ENCODE measurements at regions not wholly inside any gene's neighbourhood (a gene's known extent, or its start where the extent isn't known, plus 50 kb on each side); places are given as distances from the start of the nearest gene placed in this dataset.

DNA sequence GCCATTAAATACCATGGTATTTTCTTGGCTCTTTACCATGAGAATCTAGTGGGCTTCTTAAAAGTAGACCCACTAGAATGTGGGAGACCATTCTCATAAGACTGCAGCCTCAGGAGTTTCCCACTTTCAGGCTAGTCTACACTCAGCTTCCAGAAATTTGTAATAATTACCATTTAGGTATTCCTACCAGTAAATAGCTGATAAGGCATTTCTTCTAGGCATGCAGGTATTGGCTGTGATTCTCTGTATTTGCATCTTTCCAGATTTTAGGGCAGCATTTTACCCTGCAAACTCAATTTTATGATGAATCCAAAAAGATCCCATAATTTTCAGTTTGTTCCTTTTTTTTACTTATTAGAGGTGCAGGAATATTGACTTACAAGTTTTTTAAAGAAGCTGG lies 496.6 kb downstream of the TRAM1L1 start:
- Histone ChIP-seq H2BK5ac (ENCODE audit: insufficient read length, low read length) (no peak overlapping the region), H3K23me2 (ENCODE audit: insufficient read length, low read depth, low read length, poor library complexity, severe bottlenecking) (no peaks in the 10 kb centered on the region), H3K9ac (ENCODE audit: extremely low read depth, insufficient read length, low read length) (no peak overlapping the region), H4K91ac (ENCODE audit: insufficient read length, low read depth, low read length) (no peak overlapping the region), H3K79me2 (ENCODE audit: insufficient read depth, low read length) (no peaks in the 10 kb centered on the region), H4K5ac (ENCODE audit: insufficient read length, low read depth, low read length) (no peak overlapping the region), H2AK5ac (ENCODE audit: insufficient read length, low read length) (no peak overlapping the region), H3T11ph (ENCODE audit: low read length) (no peak overlapping the region), H3K9me3 (ENCODE audit: control insufficient read depth, low read depth, low read length) (no peaks in the 10 kb centered on the region), H3K27me3 (ENCODE audit: insufficient read depth, low read length) (no peaks in the 10 kb centered on the region), H3K4me2 (ENCODE audit: insufficient read depth, insufficient read length, low read length) (no peak overlapping the region), H4K20me1 (ENCODE audit: control insufficient read depth, insufficient read depth, insufficient read length) (no peaks in the 10 kb centered on the region), H3K4me1 (ENCODE audit: insufficient read depth, low read length) (no peaks in the 10 kb centered on the region), H3K79me1 (ENCODE audit: insufficient read depth, low read depth, low read length, poor library complexity, severe bottlenecking) (no peaks in the 10 kb centered on the region), H3K27ac (ENCODE audit: insufficient read length, low read depth, low read length) (no peak overlapping the region), H3K18ac (ENCODE audit: insufficient read length, low read depth, low read length) (no peak overlapping the region), H3K56ac (ENCODE audit: insufficient read length, low read depth, low read length) (no peak overlapping the region), H3K14ac (ENCODE audit: insufficient read depth, low read length) (no peak overlapping the region), H2BK15ac (ENCODE audit: low read depth, low read length) (no peak overlapping the region), H2BK120ac (ENCODE audit: low read depth, low read length, poor library complexity, severe bottlenecking) (no peak overlapping the region), H2BK12ac (ENCODE audit: insufficient read length, low read depth, low read length) (no peak overlapping the region), H3K4ac (ENCODE audit: low read depth, low read length) (no peak overlapping the region), H4K8ac (replicated peaks; ENCODE audit: insufficient read length, low read depth, low read length) (no peak overlapping the region), H2BK20ac (ENCODE audit: low read depth, low read length, poor library complexity, severe bottlenecking) (no peak overlapping the region), H2AFZ (ENCODE audit: low read length) (no peak overlapping the region), H3K23ac (ENCODE audit: insufficient read length, low read depth, low read length) (no peak overlapping the region)
- TF ChIP-seq, protein P1, sequence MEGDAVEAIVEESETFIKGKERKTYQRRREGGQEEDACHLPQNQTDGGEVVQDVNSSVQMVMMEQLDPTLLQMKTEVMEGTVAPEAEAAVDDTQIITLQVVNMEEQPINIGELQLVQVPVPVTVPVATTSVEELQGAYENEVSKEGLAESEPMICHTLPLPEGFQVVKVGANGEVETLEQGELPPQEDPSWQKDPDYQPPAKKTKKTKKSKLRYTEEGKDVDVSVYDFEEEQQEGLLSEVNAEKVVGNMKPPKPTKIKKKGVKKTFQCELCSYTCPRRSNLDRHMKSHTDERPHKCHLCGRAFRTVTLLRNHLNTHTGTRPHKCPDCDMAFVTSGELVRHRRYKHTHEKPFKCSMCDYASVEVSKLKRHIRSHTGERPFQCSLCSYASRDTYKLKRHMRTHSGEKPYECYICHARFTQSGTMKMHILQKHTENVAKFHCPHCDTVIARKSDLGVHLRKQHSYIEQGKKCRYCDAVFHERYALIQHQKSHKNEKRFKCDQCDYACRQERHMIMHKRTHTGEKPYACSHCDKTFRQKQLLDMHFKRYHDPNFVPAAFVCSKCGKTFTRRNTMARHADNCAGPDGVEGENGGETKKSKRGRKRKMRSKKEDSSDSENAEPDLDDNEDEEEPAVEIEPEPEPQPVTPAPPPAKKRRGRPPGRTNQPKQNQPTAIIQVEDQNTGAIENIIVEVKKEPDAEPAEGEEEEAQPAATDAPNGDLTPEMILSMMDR (conservative IDR thresholded peaks at IDR 0.05) = no peak
- Mint-ChIP-seq H3K36me3 (ENCODE audit: insufficient read depth in 1 of 3, low read depth in 3 of 3) (no peaks in the 10 kb centered on the region), H3K4me1 (no peaks in the 10 kb centered on the region), H3K27me3 (ENCODE audit: low read depth) (no peaks in the 10 kb centered on the region), H3K9me3 (no peaks in the 10 kb centered on the region), H3K27ac (no peak overlapping the region), H3K4me3 (no peak overlapping the region)
- no peak for DNase-seq
